Activated CD8-positive, alpha-beta T cell treated with anti-CD3 and anti-CD28 coated beads for 36 hours (primary cell): ENCODE measurements at regions not wholly inside any gene's neighbourhood (a gene's known extent, or its start where the extent isn't known, plus 50 kb on each side); places are given as distances from the start of the nearest gene placed in this dataset.

Experiments
- ATAC-seq: fragments of 200-7000 bp; cut with Tn5 transposase; one replicate; pipeline ENCODE4 v1.10.0; 2021; ENCODE audit warnings: mild to moderate bottlenecking, moderate library complexity
- CTCF ChIA-PET: fragments of 350-600 bp; sonication (Branson Sonifier 250); formaldehyde crosslinking; loops from one replicate; lab custom pipeline; 2021; ENCODE audit warnings: antibody characterized with exemption; lab: Charles Lee
- POLR2A ChIA-PET: fragments of 350-600 bp; sonication (Branson Sonifier 250); formaldehyde crosslinking; loops from one replicate; lab custom pipeline; 2021; ENCODE audit warnings: antibody characterized with exemption; lab: Charles Lee
- DNase-seq: peaks from one replicate; pipeline ENCODE4 v3.0.0-alpha.2; 2020
- H3K27ac Mint-ChIP-seq: one replicate; pipeline ENCODE4 v1.8.0; 2021; ENCODE audit warnings: mild to moderate bottlenecking, mixed read lengths
- H3K27me3 Mint-ChIP-seq: one replicate; pipeline ENCODE4 v1.8.0; 2021; ENCODE audit warnings: mixed read lengths
- H3K36me3 Mint-ChIP-seq: one replicate; pipeline ENCODE4 v1.8.0; 2021; ENCODE audit warnings: low read depth, mixed read lengths
- H3K4me1 Mint-ChIP-seq: one replicate; pipeline ENCODE4 v1.8.0; 2021; ENCODE audit warnings: low read depth, mixed read lengths
- H3K4me3 Mint-ChIP-seq: one replicate; pipeline ENCODE4 v1.8.0; 2021; ENCODE audit warnings: mild to moderate bottlenecking, moderate library complexity, mixed read lengths
- H3K9me3 Mint-ChIP-seq: one replicate; pipeline ENCODE4 v1.8.0; 2021; ENCODE audit warnings: mixed read lengths
- CTCF ChIP-seq: fragments of 200-600 bp; IDR thresholded peaks from one replicate; pipeline ENCODE4 v1.8.0; 2022; ENCODE audit warnings: antibody characterized with exemption, mild to moderate bottlenecking
- intact Hi-C: fragments of 100-400 bp; cut with micrococcal nuclease; formaldehyde crosslinking; loops from one replicate; pipeline ENCODE4 v1.10.0; 2022

GRCh38 chr21:31571879-31572278 lies 87.6 kb upstream of the SOD1 start:
- ChIA-PET POLR2A (no interaction called here), CTCF (interaction anchor here (1.2 to 3.1 kb wide), 2 partner anchors 9 to 13 kb away, joined by 4 to 23 read pairs; no protein-coding TSS in a partner anchor)
- ATAC-seq (no peak), DNase-seq (no peak)
- no peak overlapping the region for H3K4me3 Mint-ChIP-seq
- intact Hi-C loops, result no loop called here
- no peak overlapping the region for H3K27ac Mint-ChIP-seq
- no peak for TF ChIP-seq CTCF
- no peaks in the 10 kb centered on the region for H3K36me3 Mint-ChIP-seq
- peaks cover 6% of the 10 kb centered on the region for H3K9me3 Mint-ChIP-seq
- H3K4me1 Mint-ChIP-seq, result no peaks in the 10 kb centered on the region
- H3K27me3 Mint-ChIP-seq, result no peaks in the 10 kb centered on the region

GRCh38 chr21:31570824-31571566 lies 88.5 kb upstream of the SOD1 start:
- no peaks in the 10 kb centered on the region for H3K4me1 Mint-ChIP-seq
- no peak for TF ChIP-seq CTCF
- intact Hi-C loops, result no loop called here
- ATAC-seq (no peak), DNase-seq (no peak)
- no peak overlapping the region for H3K27ac Mint-ChIP-seq
- ChIA-PET POLR2A (no interaction called here), CTCF (interaction anchor here (1.2 to 3.1 kb wide), 3 partner anchors 10 to 12 kb away, joined by 4 to 23 read pairs (median 5); no protein-coding TSS in a partner anchor)
- H3K4me3 Mint-ChIP-seq, result no peak overlapping the region
- no peaks in the 10 kb centered on the region for H3K27me3 Mint-ChIP-seq
- H3K9me3 Mint-ChIP-seq, result peaks cover 6% of the 10 kb centered on the region
- no peaks in the 10 kb centered on the region for H3K36me3 Mint-ChIP-seq

- ChIA-PET POLR2A (no interaction called here), CTCF (interaction anchor here (1.0 to 1.3 kb wide), 2 partner anchors 14 to 368 kb away, joined by 4 read pairs; no protein-coding TSS in a partner anchor)
- Mint-ChIP-seq H3K4me1 (no peaks in the 10 kb centered on the region), H3K27ac (no peak overlapping the region), H3K27me3 (no peaks in the 10 kb centered on the region), H3K4me3 (no peak overlapping the region), H3K9me3 (no peaks in the 10 kb centered on the region), H3K36me3 (no peaks in the 10 kb centered on the region)
- intact Hi-C loops, result no loop called here
- DNase-seq, result no peak
- no peak for ATAC-seq
- no peak for TF ChIP-seq CTCF
These were observed 92.9 kb upstream of the SOD1 start for GRCh38 chr21:31566611-31567010.

- Mint-ChIP-seq H3K36me3 (no peaks in the 10 kb centered on the region), H3K4me1 (no peaks in the 10 kb centered on the region), H3K27me3 (no peaks in the 10 kb centered on the region), H3K9me3 (no peaks in the 10 kb centered on the region), H3K4me3 (no peak overlapping the region), H3K27ac (no peak overlapping the region)
- ChIA-PET POLR2A (no interaction called here), CTCF (interaction anchor here (1.0 to 1.3 kb wide), 2 partner anchors 14 to 367 kb away, joined by 4 read pairs; no protein-coding TSS in a partner anchor)
- TF ChIP-seq CTCF, result no peak
- DNase-seq (no peak), ATAC-seq (no peak)
- intact Hi-C loops, result no loop called here
These were observed 93.4 kb upstream of the SOD1 start for GRCh38 chr21:31566064-31566463.

- intact Hi-C loops, result no loop called here
- Mint-ChIP-seq H3K4me1 (peaks cover 8% of the 10 kb centered on the region), H3K27me3 (peaks cover 4% of the 10 kb centered on the region), H3K9me3 (no peaks in the 10 kb centered on the region), H3K4me3 (no peak overlapping the region), H3K27ac (no peak overlapping the region), H3K36me3 (peaks cover 9% of the 10 kb centered on the region)
- TF ChIP-seq CTCF, result no peak
- DNase-seq, result no peak
- no peak for ATAC-seq
- ChIA-PET POLR2A (no interaction called here), CTCF (interaction anchor here (0.6 kb wide), 1 partner anchor 217 kb away, joined by 3 read pairs; no protein-coding TSS in a partner anchor)
These were observed 95.1 kb upstream of the SOD1 start for GRCh38 chr21:31564439-31564838.
